ENCODE measurements at regions not wholly inside any gene's neighbourhood (a gene's known extent, or its start where the extent isn't known, plus 50 kb on each side); places are given as distances from the start of the nearest gene placed in this dataset.

GRCh38 chr9:115254287-115255180, 136.6 kb upstream of the TNC start:
- TF ChIP-seq, protein P1, sequence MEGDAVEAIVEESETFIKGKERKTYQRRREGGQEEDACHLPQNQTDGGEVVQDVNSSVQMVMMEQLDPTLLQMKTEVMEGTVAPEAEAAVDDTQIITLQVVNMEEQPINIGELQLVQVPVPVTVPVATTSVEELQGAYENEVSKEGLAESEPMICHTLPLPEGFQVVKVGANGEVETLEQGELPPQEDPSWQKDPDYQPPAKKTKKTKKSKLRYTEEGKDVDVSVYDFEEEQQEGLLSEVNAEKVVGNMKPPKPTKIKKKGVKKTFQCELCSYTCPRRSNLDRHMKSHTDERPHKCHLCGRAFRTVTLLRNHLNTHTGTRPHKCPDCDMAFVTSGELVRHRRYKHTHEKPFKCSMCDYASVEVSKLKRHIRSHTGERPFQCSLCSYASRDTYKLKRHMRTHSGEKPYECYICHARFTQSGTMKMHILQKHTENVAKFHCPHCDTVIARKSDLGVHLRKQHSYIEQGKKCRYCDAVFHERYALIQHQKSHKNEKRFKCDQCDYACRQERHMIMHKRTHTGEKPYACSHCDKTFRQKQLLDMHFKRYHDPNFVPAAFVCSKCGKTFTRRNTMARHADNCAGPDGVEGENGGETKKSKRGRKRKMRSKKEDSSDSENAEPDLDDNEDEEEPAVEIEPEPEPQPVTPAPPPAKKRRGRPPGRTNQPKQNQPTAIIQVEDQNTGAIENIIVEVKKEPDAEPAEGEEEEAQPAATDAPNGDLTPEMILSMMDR (conservative IDR thresholded peaks at IDR 0.05; ENCODE audit: low read depth): no peak
- no peak for DNase-seq (ENCODE audit: low spot score)
- POLR2A ChIA-PET (ENCODE audit: low non-redundant PET): no interaction called here
- H3K27ac ChIP-seq: no peak overlapping the region
- CTCF ChIA-PET: no interaction called here

DNA sequence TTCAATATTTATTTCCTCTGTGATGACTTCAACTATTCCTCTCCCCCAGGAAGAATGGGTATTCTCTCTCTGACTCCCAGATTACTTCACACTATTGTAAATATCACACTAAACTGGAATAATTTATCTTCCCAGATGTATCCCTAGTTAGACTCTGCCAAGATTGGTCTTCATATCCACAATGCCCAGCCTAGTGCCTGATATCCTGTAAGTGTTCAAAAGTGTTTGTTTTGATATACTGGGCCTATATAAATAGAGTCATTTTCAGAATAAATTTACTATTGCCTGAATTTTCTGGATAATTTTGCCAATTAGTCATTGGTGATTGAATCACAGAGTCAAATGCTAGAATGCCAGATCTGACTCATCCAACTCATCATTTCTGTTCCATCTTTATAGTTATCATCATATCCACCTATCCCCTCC, 143.7 kb upstream of the TNC start:
- DNase-seq (ENCODE audit: low spot score): peak; percentile 85
- ChIA-PET CTCF (interaction anchor here (1.4 kb wide), 1 partner anchor 11 kb away, joined by 4 read pairs; no protein-coding TSS in a partner anchor), POLR2A (ENCODE audit: low non-redundant PET) (no interaction called here)
- H3K27ac ChIP-seq: no peak overlapping the region
- TF ChIP-seq, protein P1 (conservative IDR thresholded peaks at IDR 0.05; ENCODE audit: low read depth): no peak

GRCh38 chr9:115262477-115262876, 144.5 kb upstream of the TNC start:
- ChIA-PET CTCF (interaction anchor here (0.6 to 1.4 kb wide), 4 partner anchors 12 to 154 kb away, joined by 3 to 4 read pairs (median 3); no protein-coding TSS in a partner anchor), POLR2A (ENCODE audit: low non-redundant PET) (no interaction called here)
- TF ChIP-seq, protein P1 (conservative IDR thresholded peaks at IDR 0.05; ENCODE audit: low read depth): no peak
- DNase-seq (ENCODE audit: low spot score): peak; percentile 98
- peak overlapping the region; percentile 77 for H3K27ac ChIP-seq

DNA sequence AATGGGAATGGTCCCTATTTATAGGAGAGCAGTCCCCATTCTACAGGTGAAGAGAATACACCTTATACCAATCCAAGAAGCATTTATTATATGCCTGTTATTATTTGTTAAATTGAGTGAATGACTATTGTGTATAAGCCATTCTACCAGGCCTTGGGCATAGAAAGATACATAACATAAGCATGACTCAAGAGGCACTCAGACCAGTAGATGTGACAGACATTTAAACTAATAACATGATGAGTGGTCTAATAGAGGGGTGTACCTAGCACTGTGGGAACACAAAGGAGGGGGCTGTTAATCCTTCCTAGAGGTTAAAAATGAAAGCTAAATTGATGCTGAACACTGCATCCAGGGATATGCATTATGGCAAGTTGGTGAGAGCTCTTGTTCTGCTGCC, 145.0 kb upstream of the TNC start:
- TF ChIP-seq, protein P1 (conservative IDR thresholded peaks at IDR 0.05; ENCODE audit: low read depth): no peak
- peak; percentile 68 for DNase-seq (ENCODE audit: low spot score)
- H3K27ac ChIP-seq: peak overlapping the region; percentile 77
- ChIA-PET CTCF (interaction anchor here (0.6 to 1.4 kb wide), 3 partner anchors 13 to 154 kb away, joined by 3 to 4 read pairs (median 3); no protein-coding TSS in a partner anchor), POLR2A (ENCODE audit: low non-redundant PET) (no interaction called here)

GRCh38 chr9:115263371-115264075, 145.6 kb upstream of the TNC start:
- H3K27ac ChIP-seq: peak overlapping the region; percentile 47; the same call in 1 of the 2 replicates
- TF ChIP-seq, protein P1 (conservative IDR thresholded peaks at IDR 0.05; ENCODE audit: low read depth): no peak
- ChIA-PET CTCF (interaction anchor here (0.6 to 1.1 kb wide), 2 partner anchors 50 to 249 kb away, joined by 3 to 4 read pairs; no protein-coding TSS in a partner anchor), POLR2A (ENCODE audit: low non-redundant PET) (no interaction called here)
- DNase-seq (ENCODE audit: low spot score): no peak

- TF ChIP-seq, protein P1 (conservative IDR thresholded peaks at IDR 0.05; ENCODE audit: low read depth): no peak
- DNase-seq (ENCODE audit: low spot score): no peak
- ChIA-PET POLR2A (ENCODE audit: low non-redundant PET) (no interaction called here), CTCF (no interaction called here)
- peak overlapping the region; percentile 47; the same call in 1 of the 2 replicates for H3K27ac ChIP-seq
Observed at GRCh38 chr9:115264313-115264712, 146.4 kb upstream of the TNC start.

All from RWPE1 (cell line).